B cell (primary cell): ENCODE measurements at regions not wholly inside any gene's neighbourhood (a gene's known extent, or its start where the extent isn't known, plus 50 kb on each side); places are given as distances from the start of the nearest gene placed in this dataset.

Experiments used
- EZH2 ChIP-seq: IDR thresholded peaks from 2 replicates; pipeline ENCODE4 v1.6.1; 2012; ENCODE audit warnings: borderline replicate concordance, low read depth, mild to moderate bottlenecking, moderate library complexity, low read length; ENCODE audit not compliant: insufficient read depth, poor library complexity, severe bottlenecking
- TF ChIP-seq, protein P1 (sequence below): fragments of 200-600 bp; IDR thresholded peaks from one replicate; pipeline ENCODE4 v1.8.0; 2022; ENCODE audit warnings: antibody characterized with exemption, mild to moderate bottlenecking

DNA sequence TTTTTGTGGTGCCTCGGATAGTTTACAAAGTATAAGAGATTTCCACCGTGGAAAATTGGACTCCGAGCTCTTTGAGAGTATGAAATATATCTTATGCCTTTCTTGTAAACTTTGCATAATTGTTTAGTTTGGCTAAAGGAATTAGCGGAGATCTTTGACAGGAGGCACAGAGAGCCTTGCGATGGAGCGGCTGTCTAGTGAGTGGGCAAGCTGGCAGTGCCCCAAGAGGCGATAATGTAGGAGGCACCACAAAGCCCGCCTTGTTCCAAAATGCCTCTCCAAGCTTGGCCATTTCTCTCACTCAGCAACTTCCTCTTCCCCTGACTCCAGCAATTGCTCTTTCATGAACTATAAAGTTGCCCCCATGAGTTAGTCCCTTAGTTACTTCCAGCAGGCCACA lies 270.1 kb upstream of the PRICKLE1 start:
- TF ChIP-seq, protein P1, sequence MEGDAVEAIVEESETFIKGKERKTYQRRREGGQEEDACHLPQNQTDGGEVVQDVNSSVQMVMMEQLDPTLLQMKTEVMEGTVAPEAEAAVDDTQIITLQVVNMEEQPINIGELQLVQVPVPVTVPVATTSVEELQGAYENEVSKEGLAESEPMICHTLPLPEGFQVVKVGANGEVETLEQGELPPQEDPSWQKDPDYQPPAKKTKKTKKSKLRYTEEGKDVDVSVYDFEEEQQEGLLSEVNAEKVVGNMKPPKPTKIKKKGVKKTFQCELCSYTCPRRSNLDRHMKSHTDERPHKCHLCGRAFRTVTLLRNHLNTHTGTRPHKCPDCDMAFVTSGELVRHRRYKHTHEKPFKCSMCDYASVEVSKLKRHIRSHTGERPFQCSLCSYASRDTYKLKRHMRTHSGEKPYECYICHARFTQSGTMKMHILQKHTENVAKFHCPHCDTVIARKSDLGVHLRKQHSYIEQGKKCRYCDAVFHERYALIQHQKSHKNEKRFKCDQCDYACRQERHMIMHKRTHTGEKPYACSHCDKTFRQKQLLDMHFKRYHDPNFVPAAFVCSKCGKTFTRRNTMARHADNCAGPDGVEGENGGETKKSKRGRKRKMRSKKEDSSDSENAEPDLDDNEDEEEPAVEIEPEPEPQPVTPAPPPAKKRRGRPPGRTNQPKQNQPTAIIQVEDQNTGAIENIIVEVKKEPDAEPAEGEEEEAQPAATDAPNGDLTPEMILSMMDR, result no peak
- TF ChIP-seq EZH2, result no peak
